ENCODE measurements at regions not wholly inside any gene's neighbourhood (a gene's known extent, or its start where the extent isn't known, plus 50 kb on each side); places are given as distances from the start of the nearest gene placed in this dataset.

GRCh38 chr2:38159191-38159590, 83.2 kb upstream of the CYP1B1 start:
- TF ChIP-seq CTCF (conservative IDR thresholded peaks at IDR 0.05; ENCODE audit: low read depth in 2 of 2) = no peak
- no peak for TF ChIP-seq EZH2 (IDR thresholded peaks at IDR 0.05; ENCODE audit: low read depth, unreplicated experiment)
- TF ChIP-seq EZH2phosphoT487 (IDR thresholded peaks at IDR 0.05; ENCODE audit: unreplicated experiment) = no peak
- no peak for TF ChIP-seq JUNB (IDR thresholded peaks at IDR 0.05; ENCODE audit: unreplicated experiment)
- TF ChIP-seq CREB1 (CRISPR knock-in tag; IDR thresholded peaks at IDR 0.05; ENCODE audit: low read depth) = no peak
- no peak for TF ChIP-seq POLR2AphosphoS5 (IDR thresholded peaks at IDR 0.05; ENCODE audit: low read depth)
- TF ChIP-seq ZNF462 (CRISPR knock-in tag; IDR thresholded peaks at IDR 0.05) = no peak
- no peak for TF ChIP-seq ZNF114 (CRISPR knock-in tag; IDR thresholded peaks at IDR 0.05)
- TF ChIP-seq REST (IDR thresholded peaks at IDR 0.05; ENCODE audit: unreplicated experiment) = no peak
- TF ChIP-seq ZNF331 (CRISPR knock-in tag; IDR thresholded peaks at IDR 0.05; ENCODE audit: low read depth) = no peak
- no peak for TF ChIP-seq ETS1 (IDR thresholded peaks at IDR 0.05)
- no peak for TF ChIP-seq STAT1 (IDR thresholded peaks at IDR 0.05; ENCODE audit: unreplicated experiment)

Data from GM23338 (cell line).